ENCODE measurements at regions not wholly inside any gene's neighbourhood (a gene's known extent, or its start where the extent isn't known, plus 50 kb on each side); places are given as distances from the start of the nearest gene placed in this dataset.

DNA sequence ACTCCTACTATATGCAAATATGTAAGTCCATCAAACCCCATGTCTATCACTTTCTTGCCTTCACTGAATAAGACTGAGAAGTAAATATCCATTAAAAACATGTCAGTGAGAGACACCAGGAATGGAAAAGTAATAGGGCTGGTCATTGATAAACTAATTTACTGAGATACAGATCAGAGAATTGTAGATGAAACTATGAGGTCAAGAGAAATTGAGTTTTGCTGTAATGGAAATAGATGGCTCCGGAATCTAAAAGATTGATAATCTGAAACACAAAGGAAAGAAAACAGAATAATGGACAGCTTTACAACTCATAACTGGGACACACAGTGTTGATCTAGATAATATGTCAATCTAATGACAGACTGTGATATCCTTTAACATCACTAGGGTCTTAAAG lies 1018.3 kb upstream of the RAG2 start:
- TF ChIP-seq, protein P1, sequence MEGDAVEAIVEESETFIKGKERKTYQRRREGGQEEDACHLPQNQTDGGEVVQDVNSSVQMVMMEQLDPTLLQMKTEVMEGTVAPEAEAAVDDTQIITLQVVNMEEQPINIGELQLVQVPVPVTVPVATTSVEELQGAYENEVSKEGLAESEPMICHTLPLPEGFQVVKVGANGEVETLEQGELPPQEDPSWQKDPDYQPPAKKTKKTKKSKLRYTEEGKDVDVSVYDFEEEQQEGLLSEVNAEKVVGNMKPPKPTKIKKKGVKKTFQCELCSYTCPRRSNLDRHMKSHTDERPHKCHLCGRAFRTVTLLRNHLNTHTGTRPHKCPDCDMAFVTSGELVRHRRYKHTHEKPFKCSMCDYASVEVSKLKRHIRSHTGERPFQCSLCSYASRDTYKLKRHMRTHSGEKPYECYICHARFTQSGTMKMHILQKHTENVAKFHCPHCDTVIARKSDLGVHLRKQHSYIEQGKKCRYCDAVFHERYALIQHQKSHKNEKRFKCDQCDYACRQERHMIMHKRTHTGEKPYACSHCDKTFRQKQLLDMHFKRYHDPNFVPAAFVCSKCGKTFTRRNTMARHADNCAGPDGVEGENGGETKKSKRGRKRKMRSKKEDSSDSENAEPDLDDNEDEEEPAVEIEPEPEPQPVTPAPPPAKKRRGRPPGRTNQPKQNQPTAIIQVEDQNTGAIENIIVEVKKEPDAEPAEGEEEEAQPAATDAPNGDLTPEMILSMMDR (conservative IDR thresholded peaks at IDR 0.05; ENCODE audit: low read length), result no peak
- TF ChIP-seq EZH2phosphoT487 (IDR thresholded peaks at IDR 0.05; ENCODE audit: borderline replicate concordance, low read depth, low read length), result no peak

All from OCI-LY7 (cell line).